Lower lobe of right lung (tissue), 2 donors: ENCODE measurements at regions not wholly inside any gene's neighbourhood (a gene's known extent, or its start where the extent isn't known, plus 50 kb on each side); places are given as distances from the start of the nearest gene placed in this dataset.

ENCODE experiments used
- ATAC-seq, 2 donors: fragments of 200-7000 bp; cut with Tn5 transposase; one replicate each; pipeline ENCODE4 v1.9.1; 2020 to 2022; ENCODE audit warnings: mild to moderate bottlenecking in 2 of 2, moderate library complexity in 2 of 2
- DNase-seq: peaks from one replicate; pipeline ENCODE4 v3.0.0-alpha.2; 2020
- H3K27ac ChIP-seq: fragments of 200-600 bp; one replicate; pipeline ENCODE4 v1.8.0; 2022
- H3K27me3 ChIP-seq: fragments of 200-600 bp; one replicate; pipeline ENCODE4 v1.8.0; 2022; ENCODE audit warnings: low read depth
- H3K36me3 ChIP-seq: fragments of 200-600 bp; one replicate; pipeline ENCODE4 v1.8.0; 2022; ENCODE audit warnings: mild to moderate bottlenecking
- H3K4me1 ChIP-seq: fragments of 200-600 bp; one replicate; pipeline ENCODE4 v1.8.0; 2022
- H3K4me3 ChIP-seq: fragments of 200-600 bp; one replicate; pipeline ENCODE4 v1.8.0; 2022; ENCODE audit warnings: mild to moderate bottlenecking
- H3K9me3 ChIP-seq: fragments of 200-600 bp; one replicate; pipeline ENCODE4 v1.8.0; 2022
- CTCF ChIP-seq: fragments of 200-600 bp; IDR thresholded peaks from one replicate; pipeline ENCODE4 v1.8.0; 2022; ENCODE audit warnings: antibody characterized with exemption, mild to moderate bottlenecking
- intact Hi-C: fragments of 100-400 bp; cut with DNase I; formaldehyde crosslinking; loops from one replicate; pipeline ENCODE4 v1.11.0; 2022
- donor health status: DM: no; HTN: yes; CAD: no; lungs with severe emphysema.

DNA sequence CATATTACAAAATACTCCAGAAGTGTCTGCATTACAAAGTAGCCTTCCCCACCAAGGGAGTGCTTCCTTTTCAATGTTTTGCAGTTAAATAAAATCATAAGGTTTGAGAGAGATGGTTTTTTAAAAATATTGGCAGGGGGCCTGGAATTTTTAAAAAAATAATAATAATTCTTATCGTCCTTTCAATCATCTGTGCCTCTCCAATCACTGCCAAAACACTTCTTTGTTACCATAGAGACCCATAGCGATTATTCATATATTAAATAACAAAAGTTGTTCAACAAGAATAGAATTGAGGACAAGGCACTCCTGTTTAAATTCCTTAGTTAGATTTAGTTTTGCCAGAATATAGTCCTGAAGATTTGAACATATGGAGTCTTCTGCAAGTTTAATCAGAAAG, 203.1 kb downstream of the FAT4 start:
- TF ChIP-seq CTCF = no peak
- H3K27ac ChIP-seq = no peak overlapping the region
- intact Hi-C loops = no loop called here
- no peak overlapping the region for H3K4me3 ChIP-seq
- no peaks in the 10 kb centered on the region for H3K27me3 ChIP-seq
- no peaks in the 10 kb centered on the region for H3K9me3 ChIP-seq
- no peaks in the 10 kb centered on the region for H3K36me3 ChIP-seq
- no peak for ATAC-seq
- H3K4me1 ChIP-seq = no peaks in the 10 kb centered on the region
- DNase-seq = no peak

- no peak overlapping the region for H3K4me3 ChIP-seq
- intact Hi-C loops = no loop called here
- H3K36me3 ChIP-seq = no peaks in the 10 kb centered on the region
- H3K4me1 ChIP-seq = no peaks in the 10 kb centered on the region
- no peak for DNase-seq
- H3K9me3 ChIP-seq = no peaks in the 10 kb centered on the region
- H3K27me3 ChIP-seq = no peaks in the 10 kb centered on the region
- no peak for ATAC-seq
- no peak for TF ChIP-seq CTCF
- no peak overlapping the region for H3K27ac ChIP-seq
Observed at GRCh38 chr4:125518281-125518680, 203.5 kb downstream of the FAT4 start.

DNA sequence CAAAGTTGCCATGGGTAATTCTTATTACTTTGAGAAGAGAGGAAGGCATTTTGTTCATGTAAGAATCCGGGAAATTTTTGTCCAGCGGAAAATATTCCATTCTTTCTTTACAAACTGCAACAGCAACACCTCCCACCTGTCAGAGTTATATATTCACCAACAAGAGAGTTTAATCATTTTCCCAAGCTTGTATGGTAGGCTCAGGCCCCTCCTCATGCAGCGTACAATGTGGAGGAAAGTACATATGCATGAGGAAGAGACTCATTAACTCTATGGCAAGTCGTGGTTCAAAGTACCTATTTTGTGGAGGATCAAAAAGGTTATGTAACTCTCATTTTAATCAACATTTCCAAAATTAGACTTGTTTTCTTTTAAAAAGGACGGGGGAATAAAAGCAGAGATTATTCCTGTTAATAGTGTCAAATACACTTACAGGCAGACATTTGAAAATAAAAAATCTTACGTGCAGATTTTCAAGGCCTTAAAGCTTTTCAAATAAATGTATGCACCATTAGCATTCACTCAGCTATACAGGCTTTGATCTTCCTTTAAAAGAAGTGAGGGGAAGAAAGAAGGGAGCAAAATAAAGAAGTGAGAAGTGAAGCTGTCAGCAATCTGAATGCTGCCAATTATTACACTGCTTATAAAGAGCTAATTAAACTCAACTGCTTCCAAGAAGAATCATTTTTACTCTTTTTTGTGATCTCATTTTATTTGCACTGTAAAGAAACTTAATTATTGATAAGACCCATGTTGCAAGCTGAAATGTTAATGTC, 204.8 kb downstream of the FAT4 start:
- DNase-seq = no peak
- no peak for TF ChIP-seq CTCF

DNA sequence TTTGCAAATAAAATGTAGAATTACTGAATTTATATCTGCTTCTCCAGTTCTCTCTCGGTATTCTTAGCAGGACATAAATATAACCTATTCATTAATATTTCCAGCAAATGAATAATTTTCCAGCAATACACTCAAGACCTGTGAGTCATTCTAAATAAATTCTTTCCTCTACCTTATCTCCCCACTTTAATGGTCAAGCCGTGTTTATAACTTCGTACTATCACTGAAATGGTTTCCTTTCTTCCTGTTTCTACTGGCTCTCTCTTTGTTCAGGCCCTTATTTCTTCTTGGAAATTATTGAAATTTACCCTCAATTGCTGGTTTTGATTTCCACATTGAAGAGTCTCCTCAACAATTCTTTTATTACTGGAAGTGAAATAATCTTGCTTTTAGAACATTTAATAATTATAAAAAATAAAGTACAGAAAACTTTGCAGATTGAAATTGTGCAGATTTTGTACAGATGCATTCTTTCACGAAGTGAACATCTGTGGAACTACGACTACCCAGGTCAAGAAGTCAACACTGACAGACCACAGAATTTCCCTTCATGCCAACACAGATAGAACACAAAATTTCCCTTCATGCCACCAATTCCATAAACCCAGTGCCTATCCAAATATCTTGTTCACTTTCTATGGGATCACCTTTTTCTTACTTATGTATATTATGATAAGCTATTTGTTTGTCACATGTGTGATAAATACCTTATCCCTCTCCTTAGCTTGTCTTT, 205.7 kb downstream of the FAT4 start:
- Histone ChIP-seq H3K36me3 (no peaks in the 10 kb centered on the region), H3K4me1 (no peaks in the 10 kb centered on the region), H3K27me3 (no peaks in the 10 kb centered on the region), H3K27ac (no peak overlapping the region), H3K4me3 (no peak overlapping the region), H3K9me3 (no peaks in the 10 kb centered on the region)
- intact Hi-C loops = no loop called here
- TF ChIP-seq CTCF = no peak
- DNase-seq (no peak), ATAC-seq (peak in 1 of 2 donors; percentile 63)

More for the DNA sequence above, 204.8 kb downstream of the FAT4 start:
- intact Hi-C loops = no loop called here
- H3K27ac ChIP-seq = no peak overlapping the region
- H3K36me3 ChIP-seq = no peaks in the 10 kb centered on the region
- H3K27me3 ChIP-seq = no peaks in the 10 kb centered on the region
- no peak for ATAC-seq
- H3K4me1 ChIP-seq = no peaks in the 10 kb centered on the region
- H3K9me3 ChIP-seq = no peaks in the 10 kb centered on the region
- no peak overlapping the region for H3K4me3 ChIP-seq

DNA sequence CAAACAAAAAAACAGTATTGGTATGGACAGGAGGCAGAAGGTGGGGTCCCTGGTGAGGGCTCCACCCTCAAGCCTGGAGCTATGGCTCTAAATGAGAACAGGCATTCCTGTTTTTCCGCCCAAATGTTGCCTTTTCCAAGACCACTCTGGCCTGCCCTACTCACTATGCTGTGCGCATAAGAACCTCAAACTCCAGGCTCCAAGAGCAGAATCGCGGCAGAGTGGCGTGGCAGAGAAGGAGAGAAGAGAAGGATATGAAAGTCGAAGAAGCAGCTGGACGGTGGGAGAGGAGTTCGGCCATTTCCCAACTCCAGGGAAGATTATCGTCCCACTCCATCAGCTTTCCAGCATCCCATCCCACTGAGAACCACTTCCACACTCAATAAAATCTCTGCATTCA, 207.8 kb downstream of the FAT4 start:
- intact Hi-C loops = no loop called here
- H3K4me1 ChIP-seq = no peaks in the 10 kb centered on the region
- H3K27me3 ChIP-seq = no peaks in the 10 kb centered on the region
- H3K36me3 ChIP-seq = no peaks in the 10 kb centered on the region
- DNase-seq (no peak), ATAC-seq (no peak)
- H3K9me3 ChIP-seq = no peaks in the 10 kb centered on the region
- no peak overlapping the region for H3K27ac ChIP-seq
- no peak overlapping the region for H3K4me3 ChIP-seq
- no peak for TF ChIP-seq CTCF
